Left renal cortex interstitium (tissue), 4 donors: ENCODE measurements at regions not wholly inside any gene's neighbourhood (a gene's known extent, or its start where the extent isn't known, plus 50 kb on each side); places are given as distances from the start of the nearest gene placed in this dataset.
"Not testable (repeated sequence)": the region's sequence is repeated elsewhere in the genome, so short reads cannot be mapped to it uniquely, and the experiment has no call there.

ENCODE experiments used
- DNase-seq, 4 donors: peaks; one replicate each; pipeline ENCODE4 v3.0.0-alpha.2; 2013; ENCODE audit warnings: low read depth in 4 of 4, low spot score in 2 of 4, missing footprints in 1 of 4

- no peak for DNase-seq
These were observed 600.9 kb downstream of the CDH8 start for GRCh38 chr16:61435346-61435745.

- no peak for DNase-seq
These were observed 603.8 kb downstream of the CDH8 start for GRCh38 chr16:61432421-61432820.

- no peak for DNase-seq
These were observed 615.1 kb downstream of the CDH8 start for GRCh38 chr16:61421111-61421510.

DNA sequence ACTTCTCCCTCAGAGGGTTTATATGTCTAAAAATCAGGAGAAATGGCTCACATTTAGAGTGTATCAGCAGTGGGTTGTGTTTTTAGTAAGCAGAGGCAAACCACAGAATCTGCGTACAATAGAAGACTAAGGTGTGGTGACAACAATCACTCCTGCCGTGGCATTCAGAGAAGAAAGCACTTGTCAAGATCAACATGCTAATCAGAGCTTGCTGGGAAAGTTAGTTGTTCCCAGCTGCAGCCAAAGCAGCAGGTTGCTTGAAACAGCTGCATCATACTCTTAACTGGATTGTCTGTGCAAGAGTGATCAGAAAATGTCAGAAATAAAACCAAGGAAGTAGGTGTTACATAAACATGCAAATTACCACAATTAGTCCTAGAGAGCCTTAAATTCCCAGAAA lies 616.4 kb downstream of the CDH8 start:
- no peak for DNase-seq

- DNase-seq: not testable (repeated sequence)
These were observed 617.4 kb downstream of the CDH8 start for GRCh38 chr16:61418802-61419201.

- DNase-seq: no peak
These were observed 621.1 kb downstream of the CDH8 start for GRCh38 chr16:61415126-61415525.

GRCh38 chr16:61413021-61413420 lies 623.2 kb downstream of the CDH8 start:
- no peak for DNase-seq

DNA sequence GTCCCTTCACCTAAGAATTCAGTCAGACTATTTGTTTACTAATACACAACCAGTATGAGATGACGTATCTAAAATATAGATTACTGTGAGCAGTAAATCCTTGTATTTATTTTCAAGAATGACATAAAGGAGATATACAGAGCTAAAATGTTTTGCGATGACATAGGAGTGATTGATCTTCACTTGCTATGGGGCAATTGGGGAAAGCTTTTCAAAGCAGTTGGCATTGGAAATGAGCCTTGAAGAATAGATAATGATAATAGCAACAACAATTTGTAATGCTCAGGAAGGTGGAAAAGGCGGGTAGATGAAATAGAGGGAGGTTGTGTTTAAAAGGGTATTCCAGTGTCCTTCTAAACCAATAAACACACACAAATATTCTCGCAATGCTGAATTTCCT lies 623.7 kb downstream of the CDH8 start:
- DNase-seq: no peak

DNA sequence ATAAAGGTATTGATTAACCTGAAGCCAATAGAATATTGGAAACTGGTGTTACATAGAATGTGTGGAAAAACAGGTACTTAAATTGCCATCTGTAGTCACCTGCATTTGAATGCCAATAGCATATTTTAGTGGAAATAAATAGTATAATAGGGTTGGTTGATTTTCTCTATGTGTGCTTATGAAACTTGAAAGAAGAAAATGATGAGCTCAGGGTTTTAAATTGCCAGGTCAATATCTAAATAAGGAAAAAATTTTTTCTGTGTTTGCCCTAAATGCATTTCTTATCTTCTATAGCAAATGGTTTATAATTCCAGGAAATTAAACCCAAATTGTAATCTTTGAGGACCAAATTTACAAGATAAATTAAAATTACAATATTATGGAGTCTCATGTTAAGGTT lies 626.6 kb downstream of the CDH8 start:
- no peak for DNase-seq

DNA sequence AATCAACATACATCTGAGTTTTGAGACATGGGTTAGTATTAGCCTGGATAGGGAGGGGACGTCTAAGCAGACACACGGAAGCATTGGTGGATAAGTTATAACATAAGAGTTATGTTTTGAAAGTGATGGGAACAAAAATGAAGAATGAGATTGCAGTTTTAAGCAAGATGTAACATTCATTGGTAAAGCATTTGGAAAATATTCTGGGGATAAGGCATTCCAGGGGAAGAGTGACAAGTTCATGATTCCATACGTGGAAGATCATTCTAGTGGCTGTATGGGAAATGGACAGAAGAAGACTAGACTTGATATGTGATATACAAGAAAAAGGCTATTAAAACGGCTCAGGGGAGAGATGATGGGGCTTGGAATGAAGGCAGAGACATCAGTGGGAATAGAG lies 632.9 kb downstream of the CDH8 start:
- DNase-seq: no peak

DNA sequence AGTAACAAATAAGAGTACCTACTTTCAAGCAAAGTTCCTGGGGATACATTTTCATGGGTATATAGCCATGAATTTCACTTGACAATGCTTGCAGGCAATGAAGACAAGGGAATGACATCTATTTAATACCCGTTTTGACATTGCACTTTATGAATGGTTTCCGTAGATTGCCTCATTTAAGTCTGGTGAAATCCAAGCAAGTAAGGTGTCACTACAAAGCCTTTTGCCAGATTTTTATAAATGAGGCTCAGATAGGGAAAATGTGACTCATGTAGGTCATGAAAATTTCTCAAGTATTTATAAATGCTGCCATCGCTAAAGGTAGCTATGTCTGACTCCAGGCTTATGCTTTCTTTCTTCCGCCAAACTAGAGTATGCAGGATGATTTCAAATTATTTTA lies 644.3 kb downstream of the CDH8 start:
- DNase-seq: no peak

GRCh38 chr16:61390965-61391637 lies 645.1 kb downstream of the CDH8 start:
- DNase-seq: no peak

DNA sequence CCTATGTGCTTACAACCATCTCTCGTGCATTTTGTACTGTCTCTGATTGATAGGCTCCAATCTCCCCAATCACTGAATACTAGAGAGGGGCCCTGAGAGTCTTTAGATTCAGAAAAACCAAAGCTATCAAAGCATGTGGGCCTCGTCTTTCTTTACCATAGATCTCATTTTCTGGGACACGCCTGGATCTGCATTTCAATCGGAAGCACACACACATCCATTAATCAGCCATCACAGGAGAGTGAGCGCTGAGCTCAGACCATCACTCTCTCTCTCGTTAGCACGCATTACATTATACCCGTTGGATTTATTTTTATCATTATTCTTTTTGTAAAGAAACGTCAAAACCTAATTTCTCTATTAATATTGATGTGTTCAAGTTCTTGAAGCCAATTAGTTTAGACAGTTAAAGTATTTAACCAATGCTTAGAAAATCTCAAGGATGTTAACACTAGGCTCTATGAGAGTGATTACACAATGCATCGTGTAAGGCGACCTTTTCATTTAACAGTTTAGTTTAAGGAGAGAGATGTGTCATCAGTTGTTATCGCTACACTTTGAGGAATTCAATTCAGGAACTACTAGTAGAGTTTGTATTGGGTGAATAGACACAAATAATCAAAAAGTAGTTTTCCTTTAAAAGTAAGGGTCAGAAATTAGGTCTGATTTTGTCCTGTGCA lies 650.7 kb downstream of the CDH8 start:
- no peak for DNase-seq

DNA sequence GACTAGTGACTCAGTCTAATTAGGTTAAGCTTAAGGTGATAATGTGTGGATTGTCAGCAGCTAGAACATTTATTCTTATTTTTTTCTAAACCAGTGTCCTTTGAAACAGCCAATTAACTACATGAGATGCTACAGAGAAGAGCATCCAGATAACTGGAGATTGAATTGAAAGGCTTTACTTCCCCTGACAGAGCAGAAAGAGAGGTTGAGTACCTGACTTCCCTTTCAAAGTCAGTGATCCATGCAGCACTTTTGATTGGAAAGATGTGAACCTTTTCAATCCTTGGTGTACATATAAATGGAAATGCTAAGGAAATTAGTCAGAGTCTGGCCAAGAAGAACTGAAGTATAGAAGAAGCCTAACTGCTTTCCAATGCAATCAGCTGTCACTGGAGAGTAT lies 653.8 kb downstream of the CDH8 start:
- no peak for DNase-seq

DNA sequence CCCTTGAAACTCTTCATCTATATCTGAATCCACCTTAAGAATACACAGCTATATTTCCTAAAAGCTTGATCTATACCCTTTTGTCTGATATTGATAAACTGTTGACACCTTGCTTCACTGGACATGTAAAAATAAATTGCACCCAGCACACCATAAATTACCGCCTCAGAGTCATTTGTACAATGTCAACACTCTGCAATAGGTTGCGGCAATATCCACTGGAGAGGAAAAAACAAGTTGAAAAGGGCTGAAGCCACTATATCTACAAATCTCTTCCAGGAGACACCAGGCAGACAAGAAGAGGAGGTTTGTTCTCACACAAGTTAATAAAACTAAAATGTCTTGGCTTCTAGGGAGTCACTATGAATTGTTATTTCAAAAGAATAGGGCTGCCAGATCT lies 656.9 kb downstream of the CDH8 start:
- DNase-seq: no peak

DNA sequence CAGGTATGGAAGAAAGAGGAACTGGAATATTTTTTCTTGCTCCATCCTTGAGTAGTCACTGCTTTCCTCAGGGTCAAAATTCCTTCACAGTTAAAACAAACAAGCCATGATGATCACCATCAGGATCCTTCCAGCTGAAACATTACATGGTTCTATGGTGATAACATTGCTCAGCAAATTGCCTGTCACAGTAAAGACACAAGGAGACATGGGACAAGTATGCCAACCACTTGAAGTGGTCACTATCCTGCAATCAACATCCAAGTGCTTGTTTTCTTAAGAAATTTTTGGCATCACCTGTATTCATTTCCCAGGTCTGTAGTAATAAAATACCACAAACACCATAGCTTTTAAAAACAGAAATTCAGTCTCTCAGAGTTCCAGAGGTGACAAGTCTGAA lies 662.2 kb downstream of the CDH8 start:
- no peak for DNase-seq

DNA sequence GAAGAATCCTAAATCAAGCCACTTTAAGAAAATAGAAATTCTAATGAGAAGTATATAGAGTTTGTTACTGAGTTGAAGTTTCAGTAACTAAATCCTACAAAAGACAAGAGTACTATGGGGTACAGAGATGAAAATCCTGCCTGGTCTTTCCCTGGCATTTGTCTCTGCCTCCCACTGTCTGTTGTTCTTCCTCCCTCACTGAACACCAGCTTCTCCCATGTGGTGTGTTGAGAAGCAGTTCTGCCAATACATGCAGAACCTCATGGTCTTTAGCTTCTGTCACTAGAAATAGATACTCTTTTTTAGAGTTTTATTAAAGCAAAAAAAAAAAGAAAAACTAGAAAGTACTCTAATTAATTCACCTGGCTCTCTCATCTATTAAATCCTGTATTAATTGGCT lies 664.4 kb downstream of the CDH8 start:
- no peak for DNase-seq

GRCh38 chr16:61371388-61371787 lies 664.9 kb downstream of the CDH8 start:
- DNase-seq: no peak

DNA sequence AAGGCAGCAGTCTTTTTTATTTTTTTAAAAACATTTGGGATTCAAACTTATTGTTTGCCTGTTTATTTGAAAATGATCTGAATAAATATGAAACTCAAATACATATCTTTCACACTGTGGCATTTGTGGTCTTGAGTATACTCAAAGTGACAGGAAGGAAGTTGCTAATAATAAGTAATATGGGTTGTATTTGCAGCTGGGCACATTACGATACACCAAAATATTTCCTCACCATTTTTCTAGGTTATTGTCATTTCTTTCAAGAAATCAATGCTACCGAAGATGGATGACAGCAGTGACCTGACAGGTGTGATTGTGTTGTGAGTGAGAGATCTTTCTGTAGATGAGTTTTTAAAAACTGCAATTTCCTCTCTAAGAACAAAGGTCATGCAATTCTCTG lies 665.7 kb downstream of the CDH8 start:
- DNase-seq: no peak

- no peak for DNase-seq
These were observed 670.2 kb downstream of the CDH8 start for GRCh38 chr16:61366006-61366405.

GRCh38 chr16:61364990-61365389 lies 671.2 kb downstream of the CDH8 start:
- no peak for DNase-seq

DNA sequence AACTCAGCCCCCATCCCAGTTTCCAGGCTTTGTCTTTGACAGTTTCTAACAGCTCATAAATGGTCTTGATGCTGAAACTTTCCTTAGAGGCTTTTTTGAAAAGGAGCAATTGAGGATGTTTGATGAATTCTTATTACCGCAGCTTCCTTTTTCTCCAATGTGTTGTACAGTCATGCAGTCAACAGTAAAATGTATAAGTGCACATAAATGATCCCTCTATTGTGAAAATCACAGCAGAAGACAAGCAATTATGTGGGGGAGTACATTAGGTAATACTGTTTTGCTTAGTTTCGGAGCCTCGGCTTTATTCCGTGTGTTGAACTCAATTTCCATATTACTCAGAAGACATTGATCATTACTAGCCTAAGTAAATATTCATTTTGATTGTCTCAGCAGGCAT lies 673.7 kb downstream of the CDH8 start:
- DNase-seq: no peak

GRCh38 chr16:61344791-61345190 lies 691.4 kb downstream of the CDH8 start:
- DNase-seq: no peak
